Stimulated activated CD8-positive, alpha-beta memory T cell treated with anti-CD3 and anti-CD28 coated beads, Interleukin-15, amount 100 ng/mL, for 24 hours (primary cell): ENCODE measurements at regions not wholly inside any gene's neighbourhood (a gene's known extent, or its start where the extent isn't known, plus 50 kb on each side); places are given as distances from the start of the nearest gene placed in this dataset.
"Not testable (repeated sequence)": the region's sequence is repeated elsewhere in the genome, so short reads cannot be mapped to it uniquely, and the experiment has no call there.

Experiments
- DNase-seq: peaks from one replicate; pipeline ENCODE4 v3.0.0-alpha.2; 2020; ENCODE audit warnings: low read depth

- no peak for DNase-seq
These were observed 131.9 kb downstream of the MRPL36 start for GRCh38 chr5:1667648-1668140.

GRCh38 chr5:1666812-1667588 is 132.6 kb downstream of the MRPL36 start:
- no peak for DNase-seq

GRCh38 chr5:1666221-1666620 is 133.4 kb downstream of the MRPL36 start:
- DNase-seq: no peak

- DNase-seq: no peak
These were observed 133.8 kb downstream of the MRPL36 start for GRCh38 chr5:1665803-1666202.

- no peak for DNase-seq
These were observed 134.4 kb downstream of the MRPL36 start for GRCh38 chr5:1665231-1665630.

GRCh38 chr5:1663186-1663585 is 136.5 kb downstream of the MRPL36 start:
- no peak for DNase-seq

- no peak for DNase-seq
These were observed 137.0 kb downstream of the MRPL36 start for GRCh38 chr5:1662559-1663085.

GRCh38 chr5:1661831-1662558 is 137.6 kb downstream of the MRPL36 start:
- no peak for DNase-seq

- no peak for DNase-seq
These were observed 137.6 kb upstream of the LPCAT1 start for GRCh38 chr5:1661311-1661710.

- DNase-seq: no peak
These were observed 136.8 kb upstream of the LPCAT1 start for GRCh38 chr5:1660511-1660910.

GRCh38 chr5:1660001-1660400 is 136.2 kb upstream of the LPCAT1 start:
- DNase-seq: no peak

GRCh38 chr5:1659100-1659981 is 135.6 kb upstream of the LPCAT1 start:
- DNase-seq: no peak

GRCh38 chr5:1658665-1659064 is 134.9 kb upstream of the LPCAT1 start:
- DNase-seq: no peak

GRCh38 chr5:1657161-1657741 is 133.5 kb upstream of the LPCAT1 start:
- DNase-seq: no peak

- DNase-seq: no peak
These were observed 132.7 kb upstream of the LPCAT1 start for GRCh38 chr5:1656271-1656975.

GRCh38 chr5:1655496-1656270 is 131.9 kb upstream of the LPCAT1 start:
- no peak for DNase-seq

- no peak for DNase-seq
These were observed 131.2 kb upstream of the LPCAT1 start for GRCh38 chr5:1654786-1655495.

GRCh38 chr5:1653698-1654651 is 130.2 kb upstream of the LPCAT1 start:
- DNase-seq: not testable (repeated sequence)
